IMR-90 (cell line): ENCODE measurements at regions not wholly inside any gene's neighbourhood (a gene's known extent, or its start where the extent isn't known, plus 50 kb on each side); places are given as distances from the start of the nearest gene placed in this dataset.

Source experiments
- BHLHE40 ChIP-seq: fragments of 150-350 bp; IDR thresholded peaks from 2 replicates; pipeline ENCODE4 v1.6.1; 2016; ENCODE audit warnings: mild to moderate bottlenecking, low read depth, low read length
- CEBPB ChIP-seq: IDR thresholded peaks from 2 replicates; pipeline ENCODE4 v1.6.1; 2012; ENCODE audit warnings: low read depth, low read length, improper control_type of control experiment
- CHD1 ChIP-seq: IDR thresholded peaks from 2 replicates; pipeline ENCODE4 v1.6.1; 2012; ENCODE audit warnings: low read depth, low read length, improper control_type of control experiment
- FOS ChIP-seq: fragments of 150-350 bp; IDR thresholded peaks from 2 replicates; pipeline ENCODE4 v1.6.1; 2016; ENCODE audit warnings: low read depth, low read length
- MAFK ChIP-seq: IDR thresholded peaks from 2 replicates; pipeline ENCODE4 v1.6.1; 2012; ENCODE audit warnings: low read depth, low read length, improper control_type of control experiment
- MXI1 ChIP-seq: IDR thresholded peaks from 2 replicates; pipeline ENCODE4 v1.6.1; 2012; ENCODE audit warnings: low read depth, mild to moderate bottlenecking, low read length, moderate library complexity, borderline replicate concordance
- NFE2L2 ChIP-seq: fragments of 150-350 bp; IDR thresholded peaks from 2 replicates; pipeline ENCODE4 v1.6.1; 2016; ENCODE audit warnings: low read depth, mild to moderate bottlenecking, low read length
- POLR2A ChIP-seq: IDR thresholded peaks from 2 replicates; pipeline ENCODE4 v1.6.1; 2012; ENCODE audit warnings: mild to moderate bottlenecking, low read depth, low read length
- RAD21 ChIP-seq: IDR thresholded peaks from 2 replicates; pipeline ENCODE4 v1.6.1; 2012; ENCODE audit warnings: low read length, improper control_type of control experiment
- RCOR1 ChIP-seq: IDR thresholded peaks from 2 replicates; pipeline ENCODE4 v1.6.1; 2012; ENCODE audit warnings: mild to moderate bottlenecking, low read length, improper control_type of control experiment; ENCODE audit not compliant: insufficient replicate concordance
- RFX5 ChIP-seq: IDR thresholded peaks from 2 replicates; pipeline ENCODE4 v1.8.0; 2012; ENCODE audit warnings: low read depth, mild to moderate bottlenecking, low read length, moderate library complexity
- TF ChIP-seq, protein P1 (sequence below): conservative IDR thresholded peaks from 2 replicates; pipeline ENCODE4 v1.5.1; 2012; ENCODE audit warnings: mild to moderate bottlenecking, low read depth, low read length, improper control_type of control experiment
- TF ChIP-seq, protein P2 (sequence below): fragments of 150-350 bp; IDR thresholded peaks from 2 replicates; pipeline ENCODE4 v1.6.1; 2017; ENCODE audit warnings: mild to moderate bottlenecking, antibody characterized with exemption, low read length, low read depth
- TF ChIP-seq, protein P3 (sequence below): fragments of 150-350 bp; IDR thresholded peaks from 2 replicates; pipeline ENCODE4 v1.6.1; 2016; ENCODE audit warnings: low read depth, mild to moderate bottlenecking, low read length, moderate library complexity, borderline replicate concordance

DNA sequence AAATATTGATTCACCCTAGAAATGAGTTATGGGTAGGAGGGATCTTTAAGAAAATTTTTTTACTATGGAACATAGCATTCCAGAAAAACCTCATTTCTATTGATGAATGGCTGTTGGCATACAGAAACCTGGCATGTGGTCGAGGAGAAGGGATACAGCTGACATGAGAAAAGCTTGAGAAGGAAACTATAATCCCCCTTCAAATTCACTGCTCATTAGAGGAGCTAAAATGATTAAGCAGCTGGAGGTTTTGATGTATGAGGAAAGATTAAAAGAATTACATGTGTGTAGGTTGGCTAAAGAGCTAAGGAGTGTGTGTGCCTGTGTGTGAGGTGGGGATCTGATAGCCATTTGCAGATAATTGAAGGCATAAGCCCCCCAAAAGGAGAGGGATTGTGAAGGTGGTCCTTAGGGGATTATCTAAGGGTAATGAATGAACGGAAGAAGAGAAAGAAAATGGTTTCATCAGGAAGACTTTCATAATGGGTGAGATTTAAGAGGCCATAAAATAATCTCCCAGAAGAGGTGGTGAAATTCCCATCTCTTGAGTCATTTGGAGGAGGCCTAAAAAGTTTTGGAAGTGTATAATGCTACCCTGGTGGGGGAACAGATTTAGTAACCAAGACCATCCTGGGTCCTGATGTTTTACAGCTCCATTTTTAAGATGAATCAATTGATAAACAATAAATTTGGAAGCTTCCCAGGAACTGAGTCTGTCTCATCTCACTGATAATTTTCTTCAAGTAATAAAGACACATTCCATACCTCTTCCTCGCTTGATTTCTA, 272.0 kb upstream of the HAND2 start:
- TF ChIP-seq POLR2A (no peak), BHLHE40 (no peak), RFX5 (no peak), MXI1 (no peak), CEBPB (no peak), MAFK (no peak), RAD21 (no peak), RCOR1 (no peak), FOS (no peak), NFE2L2 (no peak), CHD1 (no peak)
- TF ChIP-seq, protein P1, sequence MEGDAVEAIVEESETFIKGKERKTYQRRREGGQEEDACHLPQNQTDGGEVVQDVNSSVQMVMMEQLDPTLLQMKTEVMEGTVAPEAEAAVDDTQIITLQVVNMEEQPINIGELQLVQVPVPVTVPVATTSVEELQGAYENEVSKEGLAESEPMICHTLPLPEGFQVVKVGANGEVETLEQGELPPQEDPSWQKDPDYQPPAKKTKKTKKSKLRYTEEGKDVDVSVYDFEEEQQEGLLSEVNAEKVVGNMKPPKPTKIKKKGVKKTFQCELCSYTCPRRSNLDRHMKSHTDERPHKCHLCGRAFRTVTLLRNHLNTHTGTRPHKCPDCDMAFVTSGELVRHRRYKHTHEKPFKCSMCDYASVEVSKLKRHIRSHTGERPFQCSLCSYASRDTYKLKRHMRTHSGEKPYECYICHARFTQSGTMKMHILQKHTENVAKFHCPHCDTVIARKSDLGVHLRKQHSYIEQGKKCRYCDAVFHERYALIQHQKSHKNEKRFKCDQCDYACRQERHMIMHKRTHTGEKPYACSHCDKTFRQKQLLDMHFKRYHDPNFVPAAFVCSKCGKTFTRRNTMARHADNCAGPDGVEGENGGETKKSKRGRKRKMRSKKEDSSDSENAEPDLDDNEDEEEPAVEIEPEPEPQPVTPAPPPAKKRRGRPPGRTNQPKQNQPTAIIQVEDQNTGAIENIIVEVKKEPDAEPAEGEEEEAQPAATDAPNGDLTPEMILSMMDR = no peak
- TF ChIP-seq, protein P2, sequence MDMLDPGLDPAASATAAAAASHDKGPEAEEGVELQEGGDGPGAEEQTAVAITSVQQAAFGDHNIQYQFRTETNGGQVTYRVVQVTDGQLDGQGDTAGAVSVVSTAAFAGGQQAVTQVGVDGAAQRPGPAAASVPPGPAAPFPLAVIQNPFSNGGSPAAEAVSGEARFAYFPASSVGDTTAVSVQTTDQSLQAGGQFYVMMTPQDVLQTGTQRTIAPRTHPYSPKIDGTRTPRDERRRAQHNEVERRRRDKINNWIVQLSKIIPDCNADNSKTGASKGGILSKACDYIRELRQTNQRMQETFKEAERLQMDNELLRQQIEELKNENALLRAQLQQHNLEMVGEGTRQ = no peak
- TF ChIP-seq, protein P3, sequence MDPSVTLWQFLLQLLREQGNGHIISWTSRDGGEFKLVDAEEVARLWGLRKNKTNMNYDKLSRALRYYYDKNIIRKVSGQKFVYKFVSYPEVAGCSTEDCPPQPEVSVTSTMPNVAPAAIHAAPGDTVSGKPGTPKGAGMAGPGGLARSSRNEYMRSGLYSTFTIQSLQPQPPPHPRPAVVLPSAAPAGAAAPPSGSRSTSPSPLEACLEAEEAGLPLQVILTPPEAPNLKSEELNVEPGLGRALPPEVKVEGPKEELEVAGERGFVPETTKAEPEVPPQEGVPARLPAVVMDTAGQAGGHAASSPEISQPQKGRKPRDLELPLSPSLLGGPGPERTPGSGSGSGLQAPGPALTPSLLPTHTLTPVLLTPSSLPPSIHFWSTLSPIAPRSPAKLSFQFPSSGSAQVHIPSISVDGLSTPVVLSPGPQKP = no peak
